Ovary (tissue), 7 donors: ENCODE measurements at regions not wholly inside any gene's neighbourhood (a gene's known extent, or its start where the extent isn't known, plus 50 kb on each side); places are given as distances from the start of the nearest gene placed in this dataset.

Source experiments
- DNase-seq, 5 donors: peaks; one replicate each; pipeline ENCODE4 v3.0.0-alpha.2; 2019 to 2020
- H3K27ac ChIP-seq, 2 donors: fragments of 200-600 bp; one replicate each; pipeline versions ENCODE4 v1.5.1 to v1.8.0; 2019 to 2022
- H3K27me3 ChIP-seq: fragments of 200-600 bp; one replicate; pipeline ENCODE4 v1.8.0; 2022
- H3K36me3 ChIP-seq: fragments of 200-600 bp; sonication (generic); one replicate; pipeline ENCODE4 v1.5.1; 2019
- H3K4me1 ChIP-seq: one replicate; pipeline ENCODE4 v1.8.1; 2013; ENCODE audit warnings: mild to moderate bottlenecking, moderate library complexity; ENCODE audit not compliant: insufficient read depth
- H3K4me3 ChIP-seq: fragments of 200-600 bp; sonication (generic); one replicate; pipeline ENCODE4 v1.5.1; 2017
- H3K9me3 ChIP-seq, 2 donors: fragments of 200-600 bp in 1 of 2; sonication (generic) in 1 of 2; one replicate each; pipeline versions ENCODE4 v1.5.1 to v1.8.1; 2013 to 2019; ENCODE audit warnings: mild to moderate bottlenecking in 1 of 2, moderate library complexity in 1 of 2
- CTCF ChIP-seq, 3 donors: fragments of 450-650 bp in 2 of 3; fragments of 200-600 bp in 1 of 3; IDR thresholded peaks; one replicate each; pipeline versions ENCODE4 v1.5.1 to v1.8.0; 2016 to 2022; ENCODE audit warnings: antibody characterized with exemption in 3 of 3, mild to moderate bottlenecking in 1 of 3
- EP300 ChIP-seq: sonication (generic); formaldehyde crosslinking; IDR thresholded peaks from one replicate; pipeline ENCODE4 v1.6.1; 2017; ENCODE audit warnings: antibody characterized with exemption
- POLR2A ChIP-seq: fragments of 450-650 bp; IDR thresholded peaks from one replicate; pipeline ENCODE4 v1.6.1; 2017; ENCODE audit warnings: antibody characterized with exemption, mild to moderate bottlenecking, moderate library complexity
- WGBS, 3 donors: extraction: QIAGEN DNeasy Blood & Tissue Kit in 1 of 3; methylation state at CpG; one replicate each; pipeline versions ENCODE4 v1.1.5 to v1.1.7; 2013 to 2017; 5-methylcytosine and 5-hydroxymethylcytosine counted together
- intact Hi-C, 4 donors: fragments of 100-400 bp; cut with DNase I; formaldehyde crosslinking; loops; one replicate each; pipeline versions ENCODE4 v1.11.0 to v1.15.1; 2022 to 2023
- donor health status: DM: no; HTN: no; CAD: no; lungs with moderate emphysema.
- donor health status: DM: no; HTN: no; CAD: no.
- donor health status: Bipolar disorder and iron deficiency.
- donor health status: DM: no; HTN: no; CAD: no.
- donor health status: DM: yes; HTN: yes; CAD: no.

GRCh38 chr12:19979584-19979983 is 388.8 kb upstream of the PDE3A start:
- H3K9me3 ChIP-seq = no peaks in the 10 kb centered on the region
- WGBS, 3 donors = 86 to 92% (median 86%) methylated on average over 3 of the region's 3 CpGs
- H3K27ac ChIP-seq = no peak overlapping the region
- no peak overlapping the region for H3K4me3 ChIP-seq
- no peaks in the 10 kb centered on the region for H3K27me3 ChIP-seq
- H3K4me1 ChIP-seq = no peaks in the 10 kb centered on the region
- intact Hi-C loops = no loop called here
- H3K36me3 ChIP-seq = no peaks in the 10 kb centered on the region
- no peak for DNase-seq
- TF ChIP-seq POLR2A = no peak
- TF ChIP-seq EP300 = no peak

- intact Hi-C loops = no loop called here
- DNase-seq = no peak
- H3K36me3 ChIP-seq = no peaks in the 10 kb centered on the region
- no peaks in the 10 kb centered on the region for H3K4me1 ChIP-seq
- no peak overlapping the region for H3K27ac ChIP-seq
- 89 to 98% (median 95%) methylated on average over 2 of the region's 2 CpGs for WGBS, 3 donors
- no peaks in the 10 kb centered on the region for H3K27me3 ChIP-seq
- no peaks in the 10 kb centered on the region for H3K9me3 ChIP-seq
- no peak for TF ChIP-seq EP300
- no peak for TF ChIP-seq POLR2A
- no peak for TF ChIP-seq CTCF (IDR thresholded peaks at IDR 0.05)
- no peak overlapping the region for H3K4me3 ChIP-seq
Observed at GRCh38 chr12:19981944-19982343, 386.4 kb upstream of the PDE3A start.

GRCh38 chr12:19988001-19988400 is 380.3 kb upstream of the PDE3A start:
- 32 to 35% (median 33%) methylated on average over 2 of the region's 2 CpGs for WGBS, 3 donors
- TF ChIP-seq CTCF (IDR thresholded peaks at IDR 0.05) (no peak), EP300 (no peak), POLR2A (no peak)
- intact Hi-C loops = no loop called here
- DNase-seq = no peak
- H3K4me3 ChIP-seq = no peak overlapping the region
- H3K27me3 ChIP-seq = no peaks in the 10 kb centered on the region
- no peak overlapping the region for H3K27ac ChIP-seq
- no peaks in the 10 kb centered on the region for H3K36me3 ChIP-seq
- H3K4me1 ChIP-seq = peaks cover 4% of the 10 kb centered on the region
- H3K9me3 ChIP-seq = no peaks in the 10 kb centered on the region

GRCh38 chr12:19988459-19988873 is 379.9 kb upstream of the PDE3A start:
- H3K4me1 ChIP-seq = peaks cover 4% of the 10 kb centered on the region
- no peak overlapping the region for H3K27ac ChIP-seq
- no peak overlapping the region for H3K4me3 ChIP-seq
- no peaks in the 10 kb centered on the region for H3K36me3 ChIP-seq
- H3K9me3 ChIP-seq = no peaks in the 10 kb centered on the region
- DNase-seq = peak in 4 of 5 donors; percentile 17 to 46 (median 28)
- H3K27me3 ChIP-seq = no peaks in the 10 kb centered on the region
- intact Hi-C loops = no loop called here
- no peak for TF ChIP-seq EP300
- no peak for TF ChIP-seq POLR2A
- TF ChIP-seq CTCF (IDR thresholded peaks at IDR 0.05) = no peak
- 7 to 9% (median 8%) methylated on average over 3 of the region's 3 CpGs for WGBS, 3 donors

GRCh38 chr12:19988948-19989347 is 379.4 kb upstream of the PDE3A start:
- Histone ChIP-seq H3K27ac (no peak overlapping the region), H3K27me3 (no peaks in the 10 kb centered on the region), H3K36me3 (no peaks in the 10 kb centered on the region), H3K9me3 (no peaks in the 10 kb centered on the region), H3K4me1 (peaks cover 4% of the 10 kb centered on the region), H3K4me3 (no peak overlapping the region)
- no peak for DNase-seq
- 30 to 39% (median 38%) methylated on average over 1 of the region's 1 CpG for WGBS, 3 donors
- intact Hi-C loops = no loop called here
- TF ChIP-seq POLR2A (no peak), EP300 (no peak), CTCF (IDR thresholded peaks at IDR 0.05) (no peak)
